Glomerular visceral epithelial cell (primary cell): ENCODE measurements at regions not wholly inside any gene's neighbourhood (a gene's known extent, or its start where the extent isn't known, plus 50 kb on each side); places are given as distances from the start of the nearest gene placed in this dataset.
"Not testable (repeated sequence)": the region's sequence is repeated elsewhere in the genome, so short reads cannot be mapped to it uniquely, and the experiment has no call there.

Source experiments
- DNase-seq: peaks from one replicate; pipeline ENCODE4 v3.0.0-alpha.2; 2016; ENCODE audit errors: extremely low spot score

GRCh38 chrX:81348388-81348787, 146.5 kb downstream of the SH3BGRL start:
- no peak for DNase-seq

GRCh38 chrX:81354954-81355353, 153.1 kb downstream of the SH3BGRL start:
- no peak for DNase-seq

GRCh38 chrX:81355436-81355835, 153.5 kb downstream of the SH3BGRL start:
- DNase-seq: no peak

GRCh38 chrX:81367291-81367690, 165.4 kb downstream of the SH3BGRL start:
- DNase-seq: no peak

- peak; percentile 8 for DNase-seq
Observed at GRCh38 chrX:81377329-81377728, 175.4 kb downstream of the SH3BGRL start.

- no peak for DNase-seq
Observed at GRCh38 chrX:81378560-81378959, 176.7 kb downstream of the SH3BGRL start.

GRCh38 chrX:81390237-81390636, 188.3 kb downstream of the SH3BGRL start:
- no peak for DNase-seq

- no peak for DNase-seq
Observed at GRCh38 chrX:81392396-81392795, 190.5 kb downstream of the SH3BGRL start.

- DNase-seq: no peak
Observed at GRCh38 chrX:81405781-81406180, 203.9 kb downstream of the SH3BGRL start.

GRCh38 chrX:81411517-81411916, 209.6 kb downstream of the SH3BGRL start:
- DNase-seq: no peak

GRCh38 chrX:81412428-81412827, 210.5 kb downstream of the SH3BGRL start:
- DNase-seq: no peak

GRCh38 chrX:81412857-81413256, 211.0 kb downstream of the SH3BGRL start:
- DNase-seq: not testable (repeated sequence)

GRCh38 chrX:81414630-81415029, 212.7 kb downstream of the SH3BGRL start:
- DNase-seq: no peak
